IgD-negative memory B cell (primary cell): ENCODE measurements at regions not wholly inside any gene's neighbourhood (a gene's known extent, or its start where the extent isn't known, plus 50 kb on each side); places are given as distances from the start of the nearest gene placed in this dataset.
"Not testable (repeated sequence)": the region's sequence is repeated elsewhere in the genome, so short reads cannot be mapped to it uniquely, and the experiment has no call there.

Source experiments
- H3K27ac Mint-ChIP-seq, 3 donors: one replicate each; pipeline ENCODE4 v1.8.0; 2020 to 2022; ENCODE audit warnings: mild to moderate bottlenecking in 3 of 3, mixed read lengths in 3 of 3, moderate library complexity in 1 of 3
- H3K27me3 Mint-ChIP-seq: one replicate; pipeline ENCODE4 v1.8.0; 2021; ENCODE audit warnings: mixed read lengths
- H3K36me3 Mint-ChIP-seq: one replicate; pipeline ENCODE4 v1.8.0; 2020; ENCODE audit warnings: mild to moderate bottlenecking, mixed read lengths
- H3K4me1 Mint-ChIP-seq, 3 donors: one replicate each; pipeline ENCODE4 v1.8.0; 2020 to 2022; ENCODE audit warnings: mixed read lengths in 3 of 3, mild to moderate bottlenecking in 1 of 3
- H3K4me3 Mint-ChIP-seq, 4 donors: one replicate each; pipeline ENCODE4 v1.8.0; 2020 to 2022; ENCODE audit warnings: mild to moderate bottlenecking in 4 of 4, mixed read lengths in 4 of 4, moderate library complexity in 3 of 4
- H3K9me3 Mint-ChIP-seq, 3 donors: one replicate each; pipeline ENCODE4 v1.8.0; 2020 to 2021; ENCODE audit warnings: mixed read lengths in 3 of 3, mild to moderate bottlenecking in 1 of 3

DNA sequence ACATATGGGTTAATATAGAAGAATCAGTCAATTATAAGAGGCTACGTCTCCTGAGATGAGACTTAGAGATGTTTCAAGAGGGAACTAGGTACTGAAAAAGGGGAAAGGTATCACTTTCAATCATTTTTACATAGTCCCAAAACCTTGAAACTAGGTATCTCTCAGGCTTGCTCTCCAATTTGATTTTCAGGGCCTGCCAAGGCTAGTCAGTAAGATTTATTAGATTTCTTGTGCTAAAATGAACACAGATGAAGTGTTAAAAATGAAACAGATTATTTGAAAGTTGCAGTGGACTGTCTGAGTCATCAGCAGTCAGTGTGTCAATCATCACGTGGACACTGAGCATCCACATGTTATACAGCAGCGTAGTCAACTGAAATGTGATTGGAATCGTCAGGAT, 591.1 kb downstream of the DTWD2 start:
- Mint-ChIP-seq H3K4me3 (no peak overlapping the region), H3K36me3 (no peaks in the 10 kb centered on the region), H3K27ac (no peak overlapping the region), H3K27me3 (no peaks in the 10 kb centered on the region), H3K4me1 (no peaks in the 10 kb centered on the region), H3K9me3 (peaks cover 5 to 10% (median 6%) of the 10 kb centered on the region in 3 donors)

DNA sequence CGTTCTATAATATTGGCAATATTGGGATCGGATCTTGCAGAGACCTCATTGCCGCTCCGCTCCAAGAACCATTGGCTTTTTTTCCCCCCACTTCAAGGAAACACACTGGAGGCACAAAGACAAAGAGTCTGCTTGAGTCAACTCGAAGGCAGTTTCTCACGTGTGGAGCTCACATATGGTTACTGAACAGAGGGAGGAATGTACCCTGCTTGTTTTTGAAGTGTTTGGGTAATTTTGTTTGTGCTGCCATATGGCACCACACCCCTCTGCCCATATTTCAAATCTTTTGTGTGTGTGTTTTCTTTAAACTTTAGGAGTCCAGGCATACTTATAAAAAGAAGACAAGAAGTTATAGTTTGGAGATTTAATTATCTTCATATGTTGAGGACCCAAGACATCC, 595.9 kb downstream of the DTWD2 start:
- Mint-ChIP-seq H3K4me3 (no peak overlapping the region), H3K9me3 (peaks cover 2 to 5% (median 3%) of the 10 kb centered on the region in 3 donors), H3K4me1 (no peaks in the 10 kb centered on the region), H3K36me3 (no peaks in the 10 kb centered on the region), H3K27ac (no peak overlapping the region), H3K27me3 (no peaks in the 10 kb centered on the region)

DNA sequence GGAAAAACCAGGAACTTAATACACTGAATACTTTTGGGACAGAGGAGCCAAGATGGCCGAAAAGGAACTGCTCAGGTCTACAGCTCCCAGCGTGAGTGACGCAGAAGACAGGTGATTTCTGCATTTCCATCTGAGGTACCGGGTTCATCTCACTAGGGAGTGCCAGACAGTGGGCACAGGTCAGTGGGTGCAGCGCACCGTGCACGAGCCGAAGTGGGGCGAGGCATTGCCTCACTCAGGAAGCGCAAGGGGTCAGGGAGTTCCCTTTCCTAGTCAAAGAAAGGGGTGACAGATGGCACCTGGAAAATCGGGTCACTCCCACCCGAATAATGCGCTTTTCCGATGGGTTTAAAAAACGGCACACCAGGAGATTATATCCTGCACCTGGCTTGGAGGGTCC, 605.4 kb downstream of the DTWD2 start:
- H3K4me3 Mint-ChIP-seq, H3K27ac Mint-ChIP-seq, H3K4me1 Mint-ChIP-seq, H3K27me3 Mint-ChIP-seq, H3K9me3 Mint-ChIP-seq, H3K36me3 Mint-ChIP-seq: not testable (repeated sequence)

DNA sequence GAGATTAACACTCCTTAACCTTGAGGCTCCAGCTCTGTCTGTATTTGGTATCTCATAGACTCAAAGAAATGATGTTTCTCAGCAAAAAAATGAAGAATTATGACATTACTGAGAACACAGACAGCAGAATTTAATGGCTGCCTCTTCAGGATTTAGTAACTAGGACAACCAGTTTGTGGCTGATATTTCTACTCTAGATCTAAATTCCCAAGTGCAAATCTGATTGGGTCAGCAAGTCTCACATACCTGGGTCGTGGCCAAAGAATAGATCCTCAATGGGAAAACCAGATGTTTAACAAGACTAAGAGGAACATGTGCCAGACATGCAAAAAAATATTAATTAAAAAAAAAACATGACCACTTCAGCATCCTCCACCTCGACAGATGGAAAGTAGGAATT, 608.9 kb downstream of the DTWD2 start:
- no peaks in the 10 kb centered on the region for H3K36me3 Mint-ChIP-seq
- H3K27ac Mint-ChIP-seq: no peak overlapping the region
- H3K4me3 Mint-ChIP-seq: no peak overlapping the region
- no peaks in the 10 kb centered on the region for H3K27me3 Mint-ChIP-seq
- H3K9me3 Mint-ChIP-seq: peaks cover 0 to 9% (median 7%) of the 10 kb centered on the region in 3 donors
- no peaks in the 10 kb centered on the region for H3K4me1 Mint-ChIP-seq

DNA sequence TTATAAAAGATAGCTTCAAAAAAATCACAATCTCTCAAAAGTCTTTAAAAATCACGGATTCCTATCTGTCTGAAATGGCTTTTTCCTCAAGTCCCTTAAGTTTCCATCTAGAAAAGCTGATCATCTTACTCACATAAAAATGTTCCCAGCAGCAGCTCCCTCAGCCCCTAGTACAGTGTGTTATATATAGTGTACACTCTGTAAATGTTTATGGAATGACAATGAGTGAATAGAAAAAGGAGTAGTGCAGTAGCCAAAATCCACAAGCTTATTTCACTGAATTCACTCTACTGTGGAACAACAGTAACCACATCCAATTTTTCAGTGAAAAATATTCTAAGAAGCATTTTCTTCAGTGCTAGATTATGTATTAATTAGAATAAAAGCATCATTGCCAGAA, 609.4 kb downstream of the DTWD2 start:
- no peaks in the 10 kb centered on the region for H3K4me1 Mint-ChIP-seq
- no peak overlapping the region for H3K27ac Mint-ChIP-seq
- no peaks in the 10 kb centered on the region for H3K27me3 Mint-ChIP-seq
- no peak overlapping the region for H3K4me3 Mint-ChIP-seq
- H3K9me3 Mint-ChIP-seq: peaks cover 0 to 9% (median 3%) of the 10 kb centered on the region in 3 donors
- no peaks in the 10 kb centered on the region for H3K36me3 Mint-ChIP-seq

DNA sequence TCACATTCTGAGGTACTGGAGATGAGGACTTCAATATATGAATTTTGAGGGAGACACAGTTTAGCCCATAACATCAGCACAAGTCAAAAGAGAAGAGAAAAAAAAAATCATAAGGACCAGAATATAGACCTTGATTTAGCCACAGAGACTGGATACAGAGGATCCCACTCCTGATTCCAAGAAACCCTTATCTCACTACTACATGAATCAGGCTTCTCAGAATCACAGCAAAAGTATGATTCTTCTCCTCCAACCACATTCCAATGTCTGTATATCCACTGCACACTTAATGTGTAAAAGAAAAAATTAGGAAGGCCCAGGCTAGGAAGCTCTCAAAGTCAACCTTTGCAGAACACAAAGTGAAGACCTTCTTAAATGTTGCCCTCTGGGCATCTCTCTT, 610.9 kb downstream of the DTWD2 start:
- Mint-ChIP-seq H3K27me3 (no peaks in the 10 kb centered on the region), H3K9me3 (peaks cover 0 to 9% (median 3%) of the 10 kb centered on the region in 3 donors), H3K27ac (no peak overlapping the region), H3K36me3 (no peaks in the 10 kb centered on the region), H3K4me1 (no peaks in the 10 kb centered on the region), H3K4me3 (no peak overlapping the region)

DNA sequence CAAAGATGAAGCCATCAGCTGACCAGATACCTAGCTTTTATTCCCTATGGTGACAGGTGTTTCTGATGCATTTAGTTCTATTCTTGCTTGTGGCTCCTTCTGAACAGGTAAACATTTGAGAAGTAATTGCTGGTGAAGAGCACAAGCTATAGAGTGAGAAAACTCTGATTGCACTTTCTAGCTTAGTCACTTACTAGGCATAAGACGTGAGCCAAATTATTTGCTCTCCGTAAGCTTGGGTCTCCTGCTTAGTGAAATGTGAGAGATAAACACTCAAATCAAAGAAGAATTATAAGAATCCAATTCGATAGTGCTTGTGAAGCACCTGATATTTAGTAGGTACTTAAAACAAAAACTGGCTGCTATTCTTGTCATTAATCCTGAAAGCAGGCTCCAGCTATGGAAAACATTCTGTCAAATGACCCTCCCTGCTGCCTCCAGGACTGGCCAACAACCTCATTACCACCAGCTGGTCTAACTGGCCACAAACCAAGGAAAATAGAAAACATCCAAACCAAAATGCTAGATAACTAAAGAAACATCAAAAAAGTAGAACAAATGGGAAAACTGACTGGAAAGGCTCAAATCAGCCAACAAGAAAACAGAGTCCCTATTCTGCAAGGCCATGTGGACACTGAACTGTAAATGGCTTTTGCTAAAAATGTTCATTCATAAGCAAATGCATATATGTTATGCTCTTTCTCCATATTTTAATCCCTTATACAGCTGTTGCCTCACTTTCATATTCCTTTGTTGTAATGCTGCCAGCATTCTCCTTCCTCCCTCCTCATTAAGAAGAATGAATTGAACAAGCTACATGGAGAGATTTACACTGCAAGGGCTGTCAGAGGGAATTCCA, 616.1 kb downstream of the DTWD2 start:
- Mint-ChIP-seq H3K27ac (no peak overlapping the region), H3K9me3 (peaks cover 0 to 3% (median 0%) of the 10 kb centered on the region in 3 donors), H3K4me3 (no peak overlapping the region), H3K27me3 (no peaks in the 10 kb centered on the region), H3K4me1 (no peaks in the 10 kb centered on the region), H3K36me3 (peaks cover 1% of the 10 kb centered on the region)

DNA sequence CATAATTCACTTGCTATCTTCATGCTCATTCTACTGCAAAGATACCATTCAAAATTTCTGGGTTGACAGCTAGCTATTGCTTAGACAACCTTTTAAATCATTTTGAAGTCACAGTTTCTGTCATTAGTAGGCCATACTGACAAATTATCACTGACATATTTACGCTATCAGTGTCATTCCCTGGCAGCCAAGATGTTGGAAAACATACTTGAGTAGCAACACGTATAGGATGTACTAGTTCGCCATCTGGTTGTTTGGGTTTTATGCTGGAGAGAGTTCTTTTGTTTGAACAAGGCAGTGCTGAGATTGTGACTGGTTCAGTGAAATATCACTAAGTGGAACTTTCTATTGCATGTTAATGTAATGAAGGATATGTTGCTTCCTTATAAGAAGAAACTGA, 621.9 kb downstream of the DTWD2 start:
- peaks cover 0 to 2% (median 2%) of the 10 kb centered on the region in 3 donors for H3K9me3 Mint-ChIP-seq
- no peak overlapping the region for H3K27ac Mint-ChIP-seq

DNA sequence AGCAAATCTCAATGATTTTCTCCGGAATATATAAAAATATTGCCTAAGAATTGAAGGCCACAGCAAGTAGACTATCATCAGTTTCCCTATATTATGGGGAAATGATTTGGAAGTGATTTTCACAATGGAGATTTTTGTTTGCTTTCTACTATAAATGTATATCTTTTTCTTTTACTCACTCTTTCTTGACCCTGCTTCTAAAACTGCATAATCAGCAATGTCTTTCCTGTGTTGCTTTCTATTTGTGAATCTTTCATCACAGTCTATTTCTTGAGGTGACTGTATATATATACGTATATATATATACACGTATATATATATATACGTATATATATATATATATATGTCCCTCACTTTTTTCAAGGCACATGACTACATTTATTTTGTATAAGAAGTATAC, 622.6 kb downstream of the DTWD2 start:
- peaks cover 1% of the 10 kb centered on the region for H3K36me3 Mint-ChIP-seq
- H3K9me3 Mint-ChIP-seq: peaks cover 0 to 2% (median 2%) of the 10 kb centered on the region in 3 donors
- H3K4me3 Mint-ChIP-seq: no peak overlapping the region
- no peaks in the 10 kb centered on the region for H3K27me3 Mint-ChIP-seq
- H3K27ac Mint-ChIP-seq: no peak overlapping the region
- H3K4me1 Mint-ChIP-seq: no peaks in the 10 kb centered on the region

More for the DNA sequence above, 621.9 kb downstream of the DTWD2 start:
- Mint-ChIP-seq H3K4me1 (no peaks in the 10 kb centered on the region), H3K36me3 (peaks cover 1% of the 10 kb centered on the region), H3K4me3 (no peak overlapping the region), H3K27me3 (no peaks in the 10 kb centered on the region)

DNA sequence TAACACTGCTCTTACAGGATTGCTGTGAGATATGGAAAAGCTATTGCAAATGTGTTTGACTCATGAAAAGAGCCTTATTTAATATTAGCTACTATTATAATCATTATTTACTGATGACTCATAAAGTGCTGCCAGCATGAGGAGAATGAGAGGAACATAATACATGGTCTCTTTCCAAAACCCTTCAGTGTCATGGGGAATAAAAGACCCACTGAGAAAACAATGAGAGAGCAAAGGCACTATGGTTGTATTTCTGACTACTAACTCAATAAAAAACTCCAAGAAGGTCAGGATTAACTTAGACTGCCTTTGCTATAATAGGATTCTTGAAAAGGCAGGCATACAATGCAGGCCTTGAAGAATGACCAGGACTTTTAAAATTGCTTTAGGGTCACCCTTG, 633.5 kb downstream of the DTWD2 start:
- Mint-ChIP-seq H3K27me3 (peaks cover 4% of the 10 kb centered on the region), H3K36me3 (no peaks in the 10 kb centered on the region), H3K9me3 (peaks cover 0 to 2% (median 0%) of the 10 kb centered on the region in 3 donors), H3K27ac (no peak overlapping the region), H3K4me3 (no peak overlapping the region), H3K4me1 (no peaks in the 10 kb centered on the region)

DNA sequence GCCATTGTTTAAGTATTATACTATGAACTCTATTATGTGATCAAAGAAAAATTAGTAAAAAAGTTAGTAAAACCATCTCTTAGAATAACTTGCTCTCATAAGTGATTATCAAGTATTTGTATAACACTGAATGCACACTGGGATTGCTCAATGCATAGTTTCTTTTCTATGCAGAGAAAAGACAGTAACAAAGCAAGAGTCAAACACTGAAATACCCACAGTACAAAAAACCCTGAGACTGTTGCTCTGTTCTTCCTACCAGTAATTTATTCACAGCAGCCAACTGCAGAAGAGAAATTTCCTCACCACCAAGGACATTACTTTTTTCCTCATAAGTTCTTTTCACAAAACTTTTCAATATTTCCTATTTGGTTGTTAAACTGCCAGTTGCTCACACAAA, 634.4 kb downstream of the DTWD2 start:
- Mint-ChIP-seq H3K27me3 (peaks cover 4% of the 10 kb centered on the region), H3K4me3 (no peak overlapping the region), H3K27ac (no peak overlapping the region), H3K4me1 (no peaks in the 10 kb centered on the region), H3K9me3 (peaks cover 0 to 2% (median 0%) of the 10 kb centered on the region in 3 donors), H3K36me3 (no peaks in the 10 kb centered on the region)

DNA sequence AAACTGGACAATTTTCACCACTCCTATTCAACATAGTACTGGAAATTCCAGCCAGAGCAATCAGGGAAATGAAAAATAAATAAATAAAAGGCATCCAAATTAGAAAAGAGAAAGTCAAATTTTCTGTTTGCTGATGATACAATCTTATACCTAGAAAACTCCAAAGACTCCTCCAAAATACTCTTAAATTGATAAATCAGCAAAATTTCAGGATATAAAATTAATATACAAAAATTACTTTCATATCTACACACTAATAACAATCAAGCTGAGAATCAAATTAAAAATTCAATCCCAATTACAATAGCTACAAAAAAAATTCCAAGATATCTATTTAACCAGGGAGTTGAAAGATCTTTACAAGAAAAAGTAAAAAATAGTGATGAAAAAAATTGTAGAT, 651.9 kb downstream of the DTWD2 start:
- no peaks in the 10 kb centered on the region for H3K9me3 Mint-ChIP-seq
- H3K27ac Mint-ChIP-seq: no peak overlapping the region
- H3K4me3 Mint-ChIP-seq: no peak overlapping the region
- H3K36me3 Mint-ChIP-seq: no peaks in the 10 kb centered on the region
- H3K4me1 Mint-ChIP-seq: no peaks in the 10 kb centered on the region
- H3K27me3 Mint-ChIP-seq: no peaks in the 10 kb centered on the region

DNA sequence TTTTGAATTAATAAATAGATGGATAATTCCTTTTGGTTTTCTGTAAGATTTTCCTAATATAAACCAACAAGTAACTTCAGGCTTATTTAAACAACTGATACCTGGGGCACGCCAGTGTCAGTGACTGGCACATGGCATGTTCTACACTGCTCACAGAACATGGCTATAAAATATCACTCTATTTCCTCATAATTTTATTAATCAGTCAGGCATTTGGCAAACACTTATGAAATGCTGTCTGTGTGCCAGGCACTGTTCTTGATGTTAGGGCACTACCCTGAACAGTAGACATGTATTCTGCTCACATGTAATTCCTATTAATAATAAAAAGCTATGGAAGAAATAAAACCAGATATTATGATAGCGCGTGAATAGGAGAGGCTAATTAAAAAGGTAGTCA, 661.0 kb downstream of the DTWD2 start:
- Mint-ChIP-seq H3K27ac (no peak overlapping the region), H3K27me3 (no peaks in the 10 kb centered on the region), H3K36me3 (no peaks in the 10 kb centered on the region)

DNA sequence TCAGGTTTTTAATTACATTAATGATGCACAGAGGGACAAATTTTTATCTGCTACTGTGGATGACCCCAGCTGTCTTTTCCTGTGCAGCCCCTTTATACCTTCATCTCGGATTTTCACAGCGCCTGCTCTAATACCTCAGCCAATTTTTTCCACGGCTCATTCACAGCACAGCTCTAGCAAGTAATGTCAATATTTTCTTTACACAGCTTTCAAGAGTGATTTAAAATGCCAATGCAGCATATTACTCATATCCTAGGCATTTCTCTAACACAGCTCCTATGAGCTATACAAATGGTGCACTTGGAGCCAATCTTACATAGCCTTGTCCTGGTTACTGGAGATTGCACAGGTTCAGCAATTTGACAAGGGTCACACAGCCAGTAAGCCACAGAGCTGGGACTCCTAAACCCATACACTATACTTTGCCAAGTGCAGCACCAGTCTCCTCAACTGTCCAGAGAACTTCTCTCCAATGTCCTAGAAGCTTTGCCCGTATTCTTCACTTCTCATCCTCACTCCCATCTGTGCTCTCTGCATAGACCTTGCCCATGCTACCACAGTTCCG, 661.8 kb downstream of the DTWD2 start:
- Mint-ChIP-seq H3K36me3 (no peaks in the 10 kb centered on the region), H3K27me3 (no peaks in the 10 kb centered on the region), H3K9me3 (peaks cover 2 to 15% (median 13%) of the 10 kb centered on the region in 3 donors), H3K27ac (no peak overlapping the region), H3K4me1 (no peaks in the 10 kb centered on the region), H3K4me3 (no peak overlapping the region)

More for the DNA sequence above, 661.0 kb downstream of the DTWD2 start:
- no peaks in the 10 kb centered on the region for H3K4me1 Mint-ChIP-seq
- H3K9me3 Mint-ChIP-seq: peaks cover 2 to 10% (median 8%) of the 10 kb centered on the region in 3 donors
- H3K4me3 Mint-ChIP-seq: no peak overlapping the region

DNA sequence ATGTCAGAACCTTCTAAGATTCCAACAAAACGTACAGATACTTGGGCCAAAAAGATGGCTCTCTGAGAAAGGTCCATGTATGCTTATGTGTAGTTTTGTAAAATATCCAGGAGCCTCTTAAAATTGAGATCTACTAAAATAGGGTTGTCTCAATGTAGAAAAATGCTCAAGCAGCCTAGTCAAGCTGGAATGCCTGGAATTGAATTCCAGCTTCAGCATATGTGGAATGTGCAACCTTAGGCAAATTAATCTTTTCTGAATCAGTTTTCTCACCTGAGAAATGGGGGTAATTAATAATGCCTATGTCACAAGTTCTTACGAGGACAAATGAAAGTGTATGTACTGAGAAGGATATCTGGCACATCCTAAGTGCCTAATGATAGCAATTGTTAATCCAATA, 662.4 kb downstream of the DTWD2 start:
- Mint-ChIP-seq H3K4me3 (no peak overlapping the region), H3K36me3 (no peaks in the 10 kb centered on the region)

DNA sequence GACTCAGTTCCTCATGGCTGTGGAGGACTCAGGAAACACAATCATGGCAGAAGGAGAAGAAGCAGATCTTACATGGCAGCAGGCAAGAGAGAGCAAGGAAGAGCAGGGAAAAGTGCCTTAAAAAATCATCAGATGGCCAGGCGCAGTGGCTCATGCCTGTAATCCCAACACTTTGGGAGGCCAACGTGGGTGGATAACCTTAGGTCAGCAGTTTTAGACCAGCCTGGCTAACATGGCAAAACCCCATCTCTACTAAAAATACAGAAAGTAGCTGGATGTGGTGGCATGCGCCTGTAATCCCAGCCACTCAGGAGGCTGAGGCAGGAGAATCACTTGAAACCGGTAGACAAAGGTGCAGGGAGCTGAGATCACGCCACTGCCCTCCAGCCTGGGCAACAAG, 664.6 kb downstream of the DTWD2 start:
- H3K4me3 Mint-ChIP-seq, H3K27ac Mint-ChIP-seq, H3K36me3 Mint-ChIP-seq, H3K27me3 Mint-ChIP-seq, H3K4me1 Mint-ChIP-seq: not testable (repeated sequence)
- peaks cover 2 to 16% (median 13%) of the 10 kb centered on the region in 3 donors for H3K9me3 Mint-ChIP-seq

More for the DNA sequence above, 662.4 kb downstream of the DTWD2 start:
- Mint-ChIP-seq H3K4me1 (no peaks in the 10 kb centered on the region), H3K27ac (no peak overlapping the region), H3K27me3 (no peaks in the 10 kb centered on the region), H3K9me3 (peaks cover 2 to 15% (median 13%) of the 10 kb centered on the region in 3 donors)
